ENCODE measurements at regions not wholly inside any gene's neighbourhood (a gene's known extent, or its start where the extent isn't known, plus 50 kb on each side); places are given as distances from the start of the nearest gene placed in this dataset.

DNA sequence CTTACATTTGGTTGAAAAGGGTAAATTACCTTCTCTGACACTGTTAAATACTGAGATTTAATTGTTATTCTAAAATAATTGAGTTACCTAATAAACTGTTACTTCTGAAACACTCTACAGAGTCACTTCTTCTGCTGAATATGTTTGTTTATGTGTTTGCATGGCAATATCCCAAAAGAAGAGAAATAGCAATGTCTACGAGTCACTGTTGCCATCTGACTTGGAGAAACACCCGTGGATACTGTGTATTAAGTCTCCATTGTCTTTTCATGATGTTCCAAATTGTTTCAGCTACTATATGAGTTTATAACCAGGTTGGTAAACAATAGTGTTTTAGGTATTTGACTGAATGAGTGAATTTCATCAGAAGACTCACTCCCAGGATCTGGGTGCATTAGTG is 754.2 kb upstream of the ID2 start:
- no peak for DNase-seq
- H3K27ac Mint-ChIP-seq = no peak overlapping the region
- no peaks in the 10 kb centered on the region for H3K36me3 Mint-ChIP-seq (ENCODE audit: insufficient read depth)
- H3K27me3 Mint-ChIP-seq = peaks cover 0 to 9% of the 10 kb centered on the region in 2 donors
- peaks cover 0 to 1% of the 10 kb centered on the region in 2 donors for H3K9me3 Mint-ChIP-seq
- ATAC-seq (replicated peaks) = no peak
- H3K4me1 Mint-ChIP-seq (ENCODE audit: low read depth in 2 of 2) = peaks cover 0 to 4% of the 10 kb centered on the region in 2 donors
- no peak overlapping the region for H3K4me3 Mint-ChIP-seq

DNA sequence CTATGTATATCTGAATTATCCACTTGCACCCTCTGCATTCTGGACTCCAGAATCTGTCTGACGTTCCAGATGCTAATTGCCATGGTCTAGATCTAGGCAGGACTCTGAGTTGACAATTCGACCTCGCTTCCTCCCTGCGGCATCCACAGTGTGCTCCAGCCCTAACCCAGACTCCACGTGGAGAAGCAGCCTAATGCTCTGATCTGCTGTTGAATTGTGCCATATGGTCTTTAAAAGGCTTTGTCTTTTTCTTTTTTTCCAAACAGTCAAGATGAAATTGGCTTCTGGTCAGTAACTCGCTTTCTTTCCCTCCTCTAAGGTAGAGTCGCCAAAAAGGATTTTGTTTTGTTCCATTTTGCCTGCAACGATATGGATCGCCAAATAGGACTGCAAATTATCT is 752.6 kb upstream of the ID2 start:
- peaks cover 0 to 4% of the 10 kb centered on the region in 2 donors for H3K4me1 Mint-ChIP-seq (ENCODE audit: low read depth in 2 of 2)
- no peak for ATAC-seq (replicated peaks)
- H3K27me3 Mint-ChIP-seq = peaks cover 0 to 9% of the 10 kb centered on the region in 2 donors
- no peak overlapping the region for H3K27ac Mint-ChIP-seq
- H3K36me3 Mint-ChIP-seq (ENCODE audit: insufficient read depth) = no peaks in the 10 kb centered on the region
- H3K4me3 Mint-ChIP-seq = no peak overlapping the region
- H3K9me3 Mint-ChIP-seq = no peaks in the 10 kb centered on the region
- no peak for DNase-seq

DNA sequence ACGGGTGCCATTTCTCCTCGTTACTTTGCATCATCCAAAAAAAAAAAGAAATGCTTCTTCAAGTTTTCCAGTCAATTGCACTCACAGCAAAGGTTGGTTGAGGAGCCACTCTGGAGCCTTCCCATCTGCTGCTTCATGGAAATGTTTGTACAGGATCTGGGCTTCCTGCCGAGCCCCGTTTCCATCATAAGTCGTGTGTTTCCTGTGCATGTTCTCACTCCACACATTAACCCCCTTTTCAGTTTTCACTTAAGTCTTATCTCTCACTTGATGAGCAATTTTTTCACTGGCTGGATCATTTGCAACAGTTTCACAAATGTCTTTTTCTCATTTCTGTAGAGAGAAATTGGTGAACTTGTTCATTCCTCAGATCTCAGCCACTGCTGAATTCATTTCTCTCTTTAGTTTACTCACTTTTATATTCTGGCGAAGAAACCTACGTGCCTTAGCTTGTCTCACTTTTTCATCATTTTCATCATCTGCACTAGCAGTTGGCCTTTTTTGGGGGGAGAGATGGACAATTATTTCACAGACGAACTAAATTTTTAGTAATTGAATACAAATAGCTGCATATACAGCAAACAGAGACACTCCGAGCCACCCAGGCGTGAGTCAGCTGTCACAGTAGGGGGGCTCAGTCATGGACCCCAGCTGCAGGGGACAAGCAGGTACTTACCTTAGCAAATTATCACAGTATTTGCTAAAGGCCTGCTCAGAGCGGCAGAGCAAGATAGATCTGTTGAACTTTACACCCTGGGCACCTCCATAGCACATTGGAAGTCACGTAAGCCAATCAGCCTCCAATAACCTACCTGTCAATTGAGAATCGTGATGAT is 750.8 kb upstream of the ID2 start:
- DNase-seq (no peak), ATAC-seq (replicated peaks) (no peak)
- H3K27me3 Mint-ChIP-seq = peaks cover 0 to 9% of the 10 kb centered on the region in 2 donors
- H3K36me3 Mint-ChIP-seq (ENCODE audit: insufficient read depth) = no peaks in the 10 kb centered on the region
- H3K9me3 Mint-ChIP-seq = no peaks in the 10 kb centered on the region
- no peak overlapping the region for H3K27ac Mint-ChIP-seq
- no peak overlapping the region for H3K4me3 Mint-ChIP-seq
- peaks cover 0 to 4% of the 10 kb centered on the region in 2 donors for H3K4me1 Mint-ChIP-seq (ENCODE audit: low read depth in 2 of 2)

DNA sequence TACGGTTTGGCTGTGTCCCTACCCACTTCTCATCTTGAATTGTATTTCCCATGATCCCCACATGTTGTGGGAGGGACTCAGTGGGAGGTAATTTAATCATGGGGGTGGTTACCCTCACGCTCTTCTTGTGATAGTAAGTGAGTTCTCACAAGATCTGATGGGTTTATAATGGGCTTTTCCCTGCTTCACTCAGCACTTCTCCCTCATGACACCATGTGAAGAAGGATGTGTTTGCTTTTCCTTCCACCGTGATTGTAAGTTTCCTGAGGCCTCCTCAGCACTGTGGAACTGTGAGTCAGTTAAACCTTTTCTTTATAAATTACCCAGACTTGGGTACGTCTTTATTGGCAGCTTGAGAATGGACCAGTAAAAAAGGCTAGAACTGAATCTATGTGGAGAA is 750.0 kb upstream of the ID2 start:
- no peak for DNase-seq
- Mint-ChIP-seq H3K36me3 (ENCODE audit: insufficient read depth) (no peaks in the 10 kb centered on the region), H3K9me3 (no peaks in the 10 kb centered on the region), H3K27me3 (peaks cover 0 to 9% of the 10 kb centered on the region in 2 donors), H3K27ac (no peak overlapping the region), H3K4me1 (ENCODE audit: low read depth in 2 of 2) (peaks cover 0 to 4% of the 10 kb centered on the region in 2 donors), H3K4me3 (no peak overlapping the region)
- ATAC-seq (replicated peaks) = no peak

DNA sequence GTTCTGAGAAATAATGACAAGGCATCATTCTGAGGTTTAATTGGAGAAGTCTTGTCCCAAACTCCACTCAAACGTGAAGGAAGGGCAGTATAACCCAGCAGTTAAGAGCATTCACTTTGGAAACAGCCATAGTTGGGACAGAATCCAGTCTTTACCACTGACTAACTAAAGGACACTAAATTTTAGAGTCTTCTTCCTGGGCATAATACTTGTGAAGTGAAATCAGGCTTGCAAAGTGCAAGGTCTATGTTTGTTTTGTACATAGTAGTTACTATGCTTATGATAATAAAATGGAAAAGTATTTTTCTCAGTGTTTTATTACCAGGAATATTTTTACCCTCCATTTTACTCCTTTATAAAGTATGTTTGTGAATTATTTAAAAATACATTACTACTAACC is 748.2 kb upstream of the ID2 start:
- no peak for DNase-seq
- no peaks in the 10 kb centered on the region for H3K9me3 Mint-ChIP-seq
- no peaks in the 10 kb centered on the region for H3K36me3 Mint-ChIP-seq (ENCODE audit: insufficient read depth)
- H3K27me3 Mint-ChIP-seq = peaks cover 0 to 9% of the 10 kb centered on the region in 2 donors
- H3K27ac Mint-ChIP-seq = no peak overlapping the region
- H3K4me1 Mint-ChIP-seq (ENCODE audit: low read depth in 2 of 2) = peaks cover 0 to 4% of the 10 kb centered on the region in 2 donors
- H3K4me3 Mint-ChIP-seq = no peak overlapping the region
- ATAC-seq (replicated peaks) = no peak

DNA sequence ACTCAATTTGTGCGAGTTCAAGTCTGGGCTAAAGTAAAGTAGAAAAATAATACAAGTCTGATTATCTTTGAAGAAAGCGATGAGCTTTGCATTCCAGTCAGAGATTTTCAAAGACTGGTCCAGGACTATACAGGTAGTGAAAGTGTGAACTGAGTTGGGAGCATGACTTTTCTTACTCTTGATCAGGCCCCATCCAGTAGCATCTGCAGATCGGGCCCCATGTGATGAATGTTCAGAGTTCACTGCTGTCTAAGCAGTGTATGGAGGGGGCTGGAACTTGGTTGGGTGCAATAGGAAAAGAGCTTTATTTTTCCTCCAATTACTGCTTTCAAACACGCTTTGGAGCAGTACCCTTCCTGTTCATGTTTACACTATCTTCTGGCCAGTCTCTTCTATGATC is 747.4 kb upstream of the ID2 start:
- no peak overlapping the region for H3K27ac Mint-ChIP-seq
- no peak for DNase-seq
- ATAC-seq (replicated peaks) = no peak
- H3K4me3 Mint-ChIP-seq = no peak overlapping the region
- H3K27me3 Mint-ChIP-seq = peaks cover 0 to 9% of the 10 kb centered on the region in 2 donors
- H3K36me3 Mint-ChIP-seq (ENCODE audit: insufficient read depth) = no peaks in the 10 kb centered on the region
- no peaks in the 10 kb centered on the region for H3K9me3 Mint-ChIP-seq
- H3K4me1 Mint-ChIP-seq (ENCODE audit: low read depth in 2 of 2) = peaks cover 0 to 4% of the 10 kb centered on the region in 2 donors

DNA sequence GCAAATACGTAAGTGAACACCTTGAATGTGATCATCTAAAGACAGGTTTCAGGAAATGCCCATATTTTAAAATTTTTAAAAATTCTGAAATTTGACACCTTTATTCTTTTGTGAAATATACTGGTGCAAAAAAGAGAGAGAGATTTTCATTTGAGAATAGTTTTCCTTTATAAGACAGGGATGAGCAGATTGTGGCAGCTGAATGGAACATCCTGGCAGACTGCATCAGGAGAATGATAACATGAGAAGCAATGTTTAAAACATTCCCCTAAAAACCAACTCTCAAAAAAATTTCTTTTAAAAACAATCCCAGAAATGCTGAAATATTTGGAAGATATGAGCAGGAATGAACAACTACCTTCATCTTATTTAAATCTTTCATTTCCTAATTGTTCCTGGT is 744.8 kb upstream of the ID2 start:
- no peak overlapping the region for H3K27ac Mint-ChIP-seq
- H3K4me3 Mint-ChIP-seq = no peak overlapping the region
- no peak for ATAC-seq (replicated peaks)
- no peaks in the 10 kb centered on the region for H3K27me3 Mint-ChIP-seq
- no peak for DNase-seq
- no peaks in the 10 kb centered on the region for H3K36me3 Mint-ChIP-seq (ENCODE audit: insufficient read depth)
- H3K9me3 Mint-ChIP-seq = no peaks in the 10 kb centered on the region
- peaks cover 0 to 3% of the 10 kb centered on the region in 2 donors for H3K4me1 Mint-ChIP-seq (ENCODE audit: low read depth in 2 of 2)

DNA sequence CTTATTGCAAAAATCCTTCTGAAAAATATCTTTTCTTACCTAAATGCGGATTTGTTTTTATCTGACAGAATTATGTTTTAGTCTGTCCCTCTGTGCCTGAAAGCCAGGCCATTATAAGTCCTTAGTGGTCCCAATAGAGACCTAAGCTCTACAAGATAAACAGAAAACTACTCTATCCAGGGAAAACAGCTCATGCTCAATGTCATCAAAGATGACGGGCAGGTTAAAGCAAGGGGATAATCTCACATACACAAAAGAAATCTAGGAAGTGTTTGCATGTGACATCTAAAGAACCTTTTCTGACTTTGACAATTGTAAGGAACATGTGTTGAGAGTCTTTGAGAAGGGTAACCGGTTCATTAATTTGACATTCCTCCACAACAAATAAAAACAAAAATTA is 741.1 kb upstream of the ID2 start:
- DNase-seq = no peak
- H3K4me1 Mint-ChIP-seq (ENCODE audit: low read depth in 2 of 2) = peaks cover 0 to 3% of the 10 kb centered on the region in 2 donors
- H3K27me3 Mint-ChIP-seq = no peaks in the 10 kb centered on the region
- H3K4me3 Mint-ChIP-seq = no peak overlapping the region
- H3K27ac Mint-ChIP-seq = peak overlapping the region in 1 of 2 donors; percentile 10
- ATAC-seq (replicated peaks) = no peak
- H3K9me3 Mint-ChIP-seq = no peaks in the 10 kb centered on the region
- H3K36me3 Mint-ChIP-seq (ENCODE audit: insufficient read depth) = no peaks in the 10 kb centered on the region

DNA sequence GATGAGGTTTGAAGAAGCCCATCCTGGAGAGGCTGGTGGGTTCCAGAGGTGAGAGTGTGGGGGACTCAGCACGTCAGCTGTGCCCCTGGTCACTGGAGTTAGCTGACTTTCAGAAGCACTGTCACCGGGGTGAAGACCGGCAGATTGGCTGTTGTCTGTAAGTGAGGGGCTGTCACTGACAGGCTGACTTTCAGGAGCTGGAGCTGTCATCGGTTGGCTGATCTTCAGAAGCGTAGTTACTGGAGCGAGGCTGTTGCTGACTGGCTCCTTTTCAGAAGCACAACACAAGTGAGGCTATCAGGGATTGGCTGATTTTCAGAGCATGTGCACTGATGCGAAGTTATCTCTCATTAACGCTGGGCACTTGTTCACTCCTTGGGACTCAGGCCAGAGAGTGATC is 738.4 kb upstream of the ID2 start:
- H3K27ac Mint-ChIP-seq = no peak overlapping the region
- no peaks in the 10 kb centered on the region for H3K9me3 Mint-ChIP-seq
- no peaks in the 10 kb centered on the region for H3K27me3 Mint-ChIP-seq
- H3K36me3 Mint-ChIP-seq (ENCODE audit: insufficient read depth) = no peaks in the 10 kb centered on the region
- no peak for ATAC-seq (replicated peaks)
- H3K4me1 Mint-ChIP-seq (ENCODE audit: low read depth in 2 of 2) = peaks cover 0 to 3% of the 10 kb centered on the region in 2 donors
- no peak overlapping the region for H3K4me3 Mint-ChIP-seq
- DNase-seq = no peak

DNA sequence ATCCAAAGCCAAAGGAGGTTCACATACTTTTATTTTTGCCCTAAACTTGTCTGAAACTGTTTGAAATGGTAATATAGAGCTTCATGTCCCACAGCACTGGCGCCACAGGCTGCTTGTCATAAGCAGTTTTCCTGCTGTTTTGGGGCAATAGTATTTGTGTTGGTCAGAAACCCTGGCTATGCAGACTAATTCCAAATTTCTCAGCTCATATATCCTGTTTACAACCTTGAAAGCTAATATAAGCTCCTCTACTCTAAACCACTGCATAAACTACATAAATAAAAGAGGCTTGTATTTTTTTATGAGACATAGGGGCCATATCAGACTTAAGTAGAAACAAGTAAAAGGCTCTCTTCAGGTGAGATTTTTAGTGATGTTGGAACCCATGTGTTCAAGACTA is 736.8 kb upstream of the ID2 start:
- no peak overlapping the region for H3K4me3 Mint-ChIP-seq
- H3K27me3 Mint-ChIP-seq = peaks cover 0 to 8% of the 10 kb centered on the region in 2 donors
- H3K4me1 Mint-ChIP-seq (ENCODE audit: low read depth in 2 of 2) = peaks cover 0 to 3% of the 10 kb centered on the region in 2 donors
- no peak for ATAC-seq (replicated peaks)
- no peak for DNase-seq
- no peak overlapping the region for H3K27ac Mint-ChIP-seq
- no peaks in the 10 kb centered on the region for H3K36me3 Mint-ChIP-seq (ENCODE audit: insufficient read depth)
- no peaks in the 10 kb centered on the region for H3K9me3 Mint-ChIP-seq

DNA sequence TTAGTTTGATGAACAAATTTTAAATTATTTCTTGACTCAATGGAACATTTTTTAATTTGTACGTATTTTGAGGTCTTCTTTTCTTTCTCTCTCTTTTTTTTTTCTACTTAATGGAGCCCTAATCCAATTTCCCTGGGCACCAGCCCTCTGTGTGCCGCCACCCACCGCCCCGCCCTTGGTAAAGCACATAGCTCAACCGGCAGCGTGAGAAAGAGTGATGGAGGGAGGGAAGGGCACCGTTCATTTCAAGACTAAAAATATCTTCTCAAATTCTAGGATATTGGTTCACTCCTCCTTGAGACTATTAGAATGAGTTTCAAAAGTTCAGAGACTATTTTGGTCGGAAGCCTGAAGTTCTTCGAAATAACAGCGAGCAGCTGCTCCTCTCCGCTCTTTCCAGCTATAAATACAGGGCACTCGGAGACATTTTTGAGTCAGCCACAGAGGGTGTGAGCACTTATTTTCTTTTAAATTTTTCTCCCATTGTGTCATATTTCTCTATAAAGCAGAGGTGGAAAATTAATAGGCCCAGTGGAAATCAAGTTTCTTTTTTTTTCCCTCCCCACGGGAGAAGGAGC is 731.7 kb upstream of the ID2 start:
- no peaks in the 10 kb centered on the region for H3K4me1 Mint-ChIP-seq (ENCODE audit: low read depth in 2 of 2)
- H3K27me3 Mint-ChIP-seq = peaks cover 0 to 8% of the 10 kb centered on the region in 2 donors
- H3K27ac Mint-ChIP-seq = no peak overlapping the region
- H3K4me3 Mint-ChIP-seq = no peak overlapping the region
- peaks cover 3% of the 10 kb centered on the region for H3K36me3 Mint-ChIP-seq (ENCODE audit: insufficient read depth)
- no peak for DNase-seq
- no peaks in the 10 kb centered on the region for H3K9me3 Mint-ChIP-seq
- no peak for ATAC-seq (replicated peaks)

DNA sequence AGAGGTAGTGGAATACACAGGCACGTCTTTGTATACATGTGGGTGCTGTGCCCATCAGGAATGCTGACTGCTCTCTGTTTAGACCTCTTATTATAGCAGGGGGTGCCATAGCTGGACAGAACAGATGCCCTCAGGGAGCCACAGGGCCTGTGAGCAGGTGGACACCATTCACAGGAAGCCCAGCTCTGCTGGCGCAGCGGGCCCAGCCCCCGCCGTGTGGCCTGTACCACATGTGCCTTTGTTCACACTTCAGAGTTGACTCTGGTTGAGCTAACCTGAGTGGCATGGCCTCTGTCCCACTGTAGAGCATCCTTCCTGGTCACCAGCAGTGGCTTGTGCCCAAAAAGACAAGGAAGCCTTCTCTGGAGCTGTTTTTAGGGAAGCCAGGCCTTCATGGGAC is 730.9 kb upstream of the ID2 start:
- Mint-ChIP-seq H3K4me3 (no peak overlapping the region), H3K9me3 (no peaks in the 10 kb centered on the region), H3K36me3 (ENCODE audit: insufficient read depth) (peaks cover 3% of the 10 kb centered on the region), H3K27me3 (peaks cover 0 to 8% of the 10 kb centered on the region in 2 donors), H3K4me1 (ENCODE audit: low read depth in 2 of 2) (no peaks in the 10 kb centered on the region), H3K27ac (no peak overlapping the region)
- DNase-seq (no peak), ATAC-seq (replicated peaks) (no peak)

DNA sequence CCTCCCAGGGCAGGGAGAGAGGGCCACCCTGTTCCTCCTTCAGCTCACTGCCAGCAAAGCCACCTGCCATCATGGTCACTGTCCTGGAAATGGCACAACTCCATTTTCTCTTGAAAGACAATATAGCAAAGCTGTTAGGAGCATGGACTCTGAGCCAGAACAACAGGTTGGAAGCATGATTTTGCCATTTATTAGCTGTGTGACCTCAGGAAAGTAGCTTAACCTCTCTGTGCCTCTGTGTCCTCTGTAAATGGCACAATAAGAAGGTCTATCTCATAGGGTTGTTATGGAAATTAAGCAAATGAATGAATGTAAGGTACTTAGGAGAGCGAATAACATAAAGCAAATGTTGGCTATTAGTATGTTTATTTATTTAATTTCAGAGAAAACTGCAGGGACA is 730.4 kb upstream of the ID2 start:
- Mint-ChIP-seq H3K9me3 (no peaks in the 10 kb centered on the region), H3K27ac (no peak overlapping the region), H3K4me3 (no peak overlapping the region), H3K27me3 (peaks cover 0 to 8% of the 10 kb centered on the region in 2 donors), H3K4me1 (ENCODE audit: low read depth in 2 of 2) (no peaks in the 10 kb centered on the region), H3K36me3 (ENCODE audit: insufficient read depth) (peaks cover 3% of the 10 kb centered on the region)
- DNase-seq = no peak
- no peak for ATAC-seq (replicated peaks)

DNA sequence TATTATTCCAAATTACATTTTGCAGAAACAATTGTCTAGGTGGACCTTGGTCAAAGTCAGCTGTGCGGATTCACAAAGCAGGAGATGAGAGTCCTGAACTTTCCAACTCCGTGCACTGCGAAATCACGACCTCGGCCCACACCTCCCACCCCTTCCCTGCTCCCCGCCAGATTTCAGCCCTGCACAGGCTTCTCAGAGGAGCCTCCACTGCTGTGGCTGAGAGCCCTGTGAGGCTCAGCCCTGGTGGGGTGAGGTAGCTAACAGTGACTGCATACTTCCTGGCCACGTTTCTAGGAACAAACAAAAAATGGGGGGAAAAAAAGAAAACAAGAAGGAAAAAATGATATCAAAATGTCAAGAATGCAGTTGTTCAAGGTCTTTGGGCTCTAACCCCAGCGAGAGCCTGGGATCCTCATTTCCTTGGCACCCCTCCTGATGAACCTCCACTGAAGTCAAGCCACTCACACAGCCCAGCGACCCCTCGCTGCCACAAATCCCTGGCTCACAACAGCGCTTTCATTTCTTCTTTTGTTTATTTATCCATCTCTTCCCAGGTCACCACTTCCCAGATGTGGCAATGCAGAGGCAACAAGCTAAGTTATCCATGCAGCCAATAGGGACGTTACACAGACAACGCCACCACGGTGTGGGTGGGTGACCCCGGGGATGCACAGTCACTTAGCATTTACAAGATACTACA is 729.7 kb upstream of the ID2 start:
- Mint-ChIP-seq H3K27ac (no peak overlapping the region), H3K36me3 (ENCODE audit: insufficient read depth) (peaks cover 3% of the 10 kb centered on the region), H3K4me3 (no peak overlapping the region), H3K9me3 (no peaks in the 10 kb centered on the region), H3K27me3 (peaks cover 0 to 8% of the 10 kb centered on the region in 2 donors), H3K4me1 (ENCODE audit: low read depth in 2 of 2) (no peaks in the 10 kb centered on the region)
- ATAC-seq (replicated peaks) = no peak
- no peak for DNase-seq
